GM18505 (cell line): ENCODE measurements at regions not wholly inside any gene's neighbourhood (a gene's known extent, or its start where the extent isn't known, plus 50 kb on each side); places are given as distances from the start of the nearest gene placed in this dataset.
"Not testable (repeated sequence)": the region's sequence is repeated elsewhere in the genome, so short reads cannot be mapped to it uniquely, and the experiment has no call there.

Experiments
- ATAC-seq: cut with Tn5 transposase; IDR thresholded peaks from one replicate; pipeline ENCODE4 v1.9.1; 2021; ENCODE audit not compliant: unreplicated experiment
- POLR2A ChIP-seq: IDR thresholded peaks from 4 replicates; pipeline ENCODE4 v1.6.1; 2011; ENCODE audit warnings: borderline replicate concordance; ENCODE audit not compliant: insufficient read depth, insufficient read length; ENCODE audit errors: extremely low read depth

DNA sequence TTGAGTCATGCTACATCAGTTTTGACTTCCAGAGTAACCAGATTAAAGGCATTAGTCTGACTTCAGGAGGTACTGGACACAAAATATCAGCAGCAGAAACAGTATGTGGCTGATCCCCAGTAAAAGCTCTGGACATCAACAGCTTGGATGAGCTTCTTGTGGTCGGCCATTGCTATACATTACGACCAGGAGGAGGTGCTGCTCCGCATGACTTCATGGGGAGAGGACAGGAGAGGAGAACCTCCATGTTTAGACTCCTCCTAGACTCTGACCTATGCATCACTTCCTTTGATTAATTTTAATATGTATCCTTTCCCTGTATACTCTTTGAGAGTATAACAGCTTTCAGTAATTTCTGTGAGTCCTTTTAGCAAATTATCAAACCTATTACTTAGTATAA is 285.6 kb upstream of the ARHGEF26 start:
- no peak for ATAC-seq

DNA sequence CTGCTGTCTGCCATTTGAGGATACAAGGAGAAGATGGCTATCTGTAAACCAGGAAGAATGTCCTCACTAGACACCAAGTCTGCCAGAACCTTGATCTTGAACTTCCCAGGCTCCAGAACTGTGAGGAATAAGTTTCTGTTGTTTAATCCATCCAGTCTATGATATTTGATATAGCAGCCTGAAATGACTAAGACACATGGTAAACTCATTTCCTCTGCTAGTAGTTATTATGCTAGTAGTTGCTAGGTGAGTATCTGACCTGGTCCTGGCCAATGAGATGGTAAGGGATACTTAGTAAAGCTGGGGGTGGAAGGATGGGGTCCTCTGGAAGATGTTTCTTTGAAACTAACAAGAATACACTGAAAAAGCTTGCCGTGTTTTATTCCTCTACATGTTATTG is 280.7 kb upstream of the ARHGEF26 start:
- ATAC-seq: no peak
- TF ChIP-seq POLR2A: no peak

More for the DNA sequence above, 285.6 kb upstream of the ARHGEF26 start:
- TF ChIP-seq POLR2A: no peak

DNA sequence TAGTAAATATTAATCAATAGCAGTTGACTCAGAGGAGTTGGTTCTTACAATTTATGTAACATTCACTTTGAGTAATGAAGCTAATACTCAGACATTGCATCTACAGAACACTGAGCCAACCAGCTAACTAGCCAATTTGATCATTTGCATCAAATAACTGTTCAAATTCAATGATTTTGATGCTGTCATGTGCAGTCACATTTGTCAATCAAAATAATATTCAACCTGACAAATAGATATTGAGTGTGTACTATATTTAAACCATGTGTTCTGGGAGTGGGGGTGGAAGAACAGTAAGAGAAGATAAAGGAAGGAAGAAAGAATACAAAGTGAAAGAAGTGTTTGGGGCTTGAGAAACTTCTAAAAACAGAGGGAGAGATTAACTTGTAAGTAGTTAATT is 277.2 kb upstream of the ARHGEF26 start:
- no peak for ATAC-seq

DNA sequence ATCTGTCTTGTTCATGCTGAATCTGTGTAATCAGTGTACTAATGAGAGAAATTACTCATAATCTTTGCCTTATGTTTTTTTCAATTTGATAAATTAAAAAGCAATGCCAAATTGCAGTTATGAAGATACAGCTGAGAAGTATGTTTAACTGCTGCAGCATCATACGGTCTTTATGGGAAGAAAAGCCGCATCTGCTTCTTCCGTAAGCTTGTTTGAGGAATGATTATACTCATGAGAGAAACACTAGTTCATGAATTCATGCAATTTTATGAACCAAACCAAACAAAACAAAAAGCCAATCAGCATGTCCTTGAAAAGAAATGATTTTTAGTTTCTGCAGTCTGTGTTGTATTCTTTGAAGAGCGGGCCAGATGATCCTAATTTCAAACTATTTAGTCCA is 275.9 kb upstream of the ARHGEF26 start:
- no peak for TF ChIP-seq POLR2A
- ATAC-seq: no peak

More for the DNA sequence above, 277.2 kb upstream of the ARHGEF26 start:
- TF ChIP-seq POLR2A: no peak

DNA sequence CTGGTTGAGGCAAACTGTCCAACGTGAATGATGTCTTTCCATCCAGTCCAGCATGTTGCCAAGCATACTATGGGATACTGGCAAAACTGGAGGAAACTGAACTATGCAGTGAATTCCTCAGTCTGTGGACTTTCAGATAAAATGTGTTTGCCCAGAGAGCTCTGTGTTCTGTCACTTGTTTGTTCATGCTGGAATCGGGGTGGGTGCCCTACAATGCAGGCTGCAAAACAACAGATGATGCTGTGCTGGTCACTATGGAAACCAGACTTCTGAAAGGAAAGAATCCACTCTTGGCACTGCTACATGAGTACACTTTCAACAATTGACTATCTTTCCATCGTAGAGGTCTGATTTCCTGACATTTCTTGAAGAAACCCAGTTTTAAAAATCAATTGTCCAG is 272.5 kb upstream of the ARHGEF26 start:
- TF ChIP-seq POLR2A: no peak
- ATAC-seq: no peak

DNA sequence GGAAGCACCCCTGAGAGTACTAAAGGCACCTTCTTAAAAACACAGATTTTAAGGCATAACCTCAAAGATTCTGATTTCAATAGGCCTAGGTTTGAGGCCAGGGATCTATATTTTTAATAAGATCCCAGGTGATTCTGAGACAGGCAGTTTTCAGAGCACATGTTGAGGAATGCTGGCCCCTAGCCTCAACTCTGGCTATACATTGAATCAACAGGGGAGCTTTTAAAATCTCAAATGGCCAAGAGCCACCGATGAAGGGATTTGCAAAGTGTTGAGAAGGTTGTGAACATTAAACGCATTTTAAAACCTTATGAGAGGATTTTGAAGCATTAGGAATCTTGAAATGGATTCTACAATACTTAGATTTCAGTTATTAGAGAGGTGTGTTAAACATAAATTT is 268.8 kb upstream of the ARHGEF26 start:
- TF ChIP-seq POLR2A: no peak
- no peak for ATAC-seq

DNA sequence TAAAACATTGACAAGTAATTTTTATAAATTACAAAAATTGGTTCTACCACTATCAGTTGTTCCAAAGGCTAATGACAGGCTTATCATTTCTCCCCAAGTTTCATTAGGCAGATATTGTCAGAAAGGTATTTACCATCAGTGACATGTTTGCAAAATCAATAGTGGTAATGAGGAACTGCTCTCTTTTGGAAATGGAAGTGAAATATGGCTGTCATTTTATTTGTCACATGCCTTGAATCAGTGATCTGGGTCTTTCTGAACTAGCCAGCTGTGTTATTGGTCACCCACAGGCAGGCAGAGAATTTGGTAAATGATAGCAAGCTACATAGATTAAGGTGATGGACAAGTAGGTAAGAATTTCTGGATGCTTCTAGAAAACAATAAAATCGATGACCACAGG is 268.0 kb upstream of the ARHGEF26 start:
- no peak for ATAC-seq
- no peak for TF ChIP-seq POLR2A

DNA sequence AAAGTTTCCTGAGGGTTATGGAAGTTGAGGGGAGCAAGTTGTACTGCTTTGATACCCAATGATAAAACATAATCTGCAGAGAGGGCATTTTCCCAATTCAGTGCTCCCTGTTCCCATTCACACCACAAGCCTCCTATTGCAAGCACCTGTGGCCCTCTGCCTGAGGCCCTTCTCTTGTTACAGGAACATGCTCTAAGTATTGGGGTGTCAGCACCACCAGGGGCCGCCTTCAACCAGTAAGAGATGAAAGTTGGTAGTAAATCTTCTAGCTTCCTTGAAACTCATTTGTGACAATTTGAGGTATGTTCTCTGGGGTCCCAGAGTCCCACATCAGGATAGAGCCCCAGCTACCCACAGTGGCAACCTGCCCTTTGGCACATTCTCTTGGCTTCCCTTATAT is 265.4 kb upstream of the ARHGEF26 start:
- peak; percentile 54 for ATAC-seq
- TF ChIP-seq POLR2A: no peak

DNA sequence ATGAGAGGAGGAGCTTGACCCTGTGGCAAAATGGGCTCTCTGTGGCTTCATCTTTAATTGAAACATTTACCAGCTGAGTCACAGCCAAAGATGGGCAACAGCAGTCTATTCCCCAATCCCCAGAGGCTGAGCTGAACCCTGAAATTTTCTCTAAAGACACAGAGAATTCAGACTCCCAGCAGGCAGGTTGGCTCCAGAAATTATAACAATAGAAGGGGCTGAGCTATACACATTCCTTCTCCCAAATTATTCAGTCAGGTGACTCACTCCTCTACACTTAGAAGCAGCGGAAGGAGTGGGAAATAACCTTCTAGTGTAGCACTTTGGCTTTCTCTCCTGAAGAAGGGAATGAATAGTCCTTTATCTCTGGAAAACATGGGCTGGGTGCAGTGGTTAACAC is 264.3 kb upstream of the ARHGEF26 start:
- no peak for ATAC-seq
- no peak for TF ChIP-seq POLR2A

DNA sequence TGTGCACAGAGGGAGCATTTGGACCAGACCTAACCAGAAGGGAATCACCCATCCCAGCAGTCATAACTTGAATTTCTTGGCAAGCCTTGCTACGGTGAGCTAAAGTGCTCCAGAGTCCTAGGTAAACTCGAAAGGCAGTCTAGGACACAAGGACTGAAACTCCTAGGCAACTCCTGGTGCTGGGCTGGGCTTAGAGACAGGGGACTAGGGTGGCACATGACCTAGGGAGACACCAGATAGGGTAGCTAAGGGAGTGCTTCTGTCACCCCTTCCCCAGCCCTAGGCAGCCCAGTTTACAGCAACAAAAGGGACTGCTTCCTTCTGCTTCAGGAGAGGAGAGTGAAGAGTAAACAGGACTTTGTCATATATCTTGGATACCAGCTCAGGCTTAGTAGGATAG is 256.4 kb upstream of the ARHGEF26 start:
- ATAC-seq: no peak
- no peak for TF ChIP-seq POLR2A

DNA sequence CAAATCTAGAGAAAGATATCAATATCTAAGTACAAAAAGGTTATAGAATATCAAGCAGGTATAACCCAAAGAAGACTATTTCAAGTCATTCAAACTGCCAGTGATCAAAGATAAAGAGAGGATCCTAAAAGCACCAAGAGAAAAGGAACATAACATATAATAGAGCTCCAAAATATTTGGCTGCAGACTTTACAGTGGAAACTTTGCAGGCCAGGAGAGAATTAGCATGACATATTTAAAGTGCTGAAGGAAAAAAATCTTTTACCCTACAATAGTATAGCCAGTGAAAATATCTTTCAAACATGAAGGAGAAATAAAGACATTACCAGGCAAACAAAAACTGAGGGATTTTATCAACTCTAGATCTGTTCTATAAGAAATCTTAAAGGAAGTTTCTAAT is 254.3 kb upstream of the ARHGEF26 start:
- no peak for ATAC-seq
- no peak for TF ChIP-seq POLR2A

DNA sequence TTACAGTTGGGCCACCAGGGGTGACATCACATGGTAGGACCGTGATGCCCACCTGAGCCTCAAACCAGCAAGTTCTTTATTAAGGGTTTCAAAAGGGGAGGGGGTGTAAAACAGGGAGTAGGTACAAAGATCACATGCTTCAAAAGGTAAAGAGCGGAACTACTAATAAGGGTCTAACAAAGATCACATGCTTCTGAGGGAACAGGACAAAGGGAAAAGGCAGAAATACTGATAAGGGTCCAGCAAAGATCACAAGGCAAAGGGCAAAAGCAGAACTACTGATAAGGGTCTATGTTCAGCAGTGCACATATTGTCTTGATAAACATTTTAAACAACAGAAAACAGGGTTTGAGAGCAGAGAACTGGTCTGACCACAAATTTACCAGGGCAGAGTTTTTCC is 246.8 kb upstream of the ARHGEF26 start:
- not testable (repeated sequence) for ATAC-seq

DNA sequence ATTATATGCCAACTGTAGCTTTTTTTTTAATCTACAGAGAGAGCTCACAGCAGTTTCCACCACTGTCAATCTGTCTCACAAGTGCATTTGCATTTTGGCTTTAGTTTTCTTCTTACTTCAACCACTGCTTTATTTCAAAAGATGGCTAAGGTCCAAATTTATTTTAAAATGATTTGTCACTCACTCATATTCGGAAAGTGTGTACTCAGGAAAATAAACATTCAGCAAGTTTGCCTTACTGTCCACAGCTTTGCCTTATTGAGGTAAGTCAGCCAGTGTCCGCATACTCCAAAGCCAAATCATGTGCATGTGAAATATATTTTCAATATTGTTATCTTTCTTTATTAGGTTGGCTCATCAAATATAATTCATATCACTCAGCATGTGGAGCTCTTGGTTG is 240.7 kb upstream of the ARHGEF26 start:
- no peak for ATAC-seq
- no peak for TF ChIP-seq POLR2A

DNA sequence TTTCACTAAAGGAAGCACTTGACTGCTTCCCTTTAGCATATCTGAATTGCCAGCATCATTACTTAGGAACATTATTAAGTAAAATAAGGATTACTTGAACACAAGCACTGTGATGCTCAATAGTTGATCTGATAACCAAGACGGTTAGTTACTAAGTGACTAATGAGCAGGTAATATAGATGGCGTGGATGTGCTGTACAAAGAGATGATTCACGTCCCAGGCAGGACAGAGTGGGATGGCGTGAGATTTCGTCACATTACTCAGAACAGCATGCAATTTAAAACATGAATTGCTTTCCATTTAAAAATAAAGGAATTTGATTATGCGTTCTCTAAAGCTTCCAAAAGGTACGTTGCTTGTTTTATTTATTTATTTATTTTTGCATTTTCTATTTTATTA is 240.0 kb upstream of the ARHGEF26 start:
- TF ChIP-seq POLR2A: no peak

DNA sequence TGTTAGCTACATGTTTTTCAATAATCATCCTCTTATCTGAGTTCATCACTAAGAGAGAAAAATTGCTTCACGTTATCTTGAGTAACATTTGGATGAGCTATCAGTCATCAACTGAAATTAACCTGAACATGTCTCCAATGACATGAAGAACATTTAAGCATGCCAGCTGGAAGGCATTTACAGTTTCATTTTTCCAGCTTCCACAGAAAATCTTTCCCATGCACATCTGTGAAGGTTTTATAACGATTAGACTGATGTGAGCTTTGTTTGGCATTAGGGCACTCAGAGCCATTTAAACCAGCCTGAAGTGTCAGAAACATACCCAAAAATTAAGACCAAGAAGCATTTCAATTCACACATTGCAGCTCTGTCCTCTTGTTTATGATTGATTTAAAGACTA is 235.8 kb upstream of the ARHGEF26 start:
- TF ChIP-seq POLR2A: no peak
- ATAC-seq: no peak

More for the DNA sequence above, 240.0 kb upstream of the ARHGEF26 start:
- no peak for ATAC-seq

DNA sequence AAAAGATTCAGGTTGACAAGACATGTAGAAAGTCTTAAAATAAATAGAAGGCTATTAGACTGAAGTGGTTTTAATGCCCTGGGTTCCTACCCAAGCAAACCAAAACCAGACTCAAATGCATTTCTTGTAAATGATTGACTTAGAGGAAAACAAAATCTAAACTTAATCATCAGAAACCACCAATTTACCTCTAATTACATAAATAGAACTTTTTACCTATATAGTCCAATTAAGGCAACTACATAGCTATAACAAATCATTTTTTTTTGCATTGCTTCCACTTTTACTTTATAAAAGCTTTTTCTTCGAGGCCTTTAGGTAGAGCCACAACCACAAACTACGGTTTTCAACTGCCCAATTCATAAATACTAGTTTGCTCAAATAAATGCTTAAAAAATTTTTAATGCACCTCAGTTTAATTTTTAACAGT is 231.3 kb upstream of the ARHGEF26 start:
- ATAC-seq: no peak

DNA sequence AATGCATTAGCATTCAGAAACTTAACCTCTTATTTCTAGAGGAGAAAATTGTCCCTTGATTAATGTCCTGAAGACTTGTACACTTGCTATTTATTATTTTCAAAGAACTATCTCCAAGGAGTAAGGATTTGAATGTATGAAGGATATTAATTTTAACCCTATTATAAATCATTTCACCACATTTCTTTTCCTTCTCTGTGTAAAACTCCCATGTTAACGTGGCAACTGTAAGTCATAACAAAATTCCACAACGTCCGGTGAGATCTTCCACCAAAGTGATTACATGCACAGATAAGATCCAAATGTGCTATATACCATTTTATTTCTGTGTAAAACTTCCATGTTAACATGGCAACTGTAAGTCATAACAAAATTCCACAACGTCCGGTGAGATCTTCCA is 229.1 kb upstream of the ARHGEF26 start:
- no peak for TF ChIP-seq POLR2A
- no peak for ATAC-seq

More for the DNA sequence above, 231.3 kb upstream of the ARHGEF26 start:
- TF ChIP-seq POLR2A: no peak

DNA sequence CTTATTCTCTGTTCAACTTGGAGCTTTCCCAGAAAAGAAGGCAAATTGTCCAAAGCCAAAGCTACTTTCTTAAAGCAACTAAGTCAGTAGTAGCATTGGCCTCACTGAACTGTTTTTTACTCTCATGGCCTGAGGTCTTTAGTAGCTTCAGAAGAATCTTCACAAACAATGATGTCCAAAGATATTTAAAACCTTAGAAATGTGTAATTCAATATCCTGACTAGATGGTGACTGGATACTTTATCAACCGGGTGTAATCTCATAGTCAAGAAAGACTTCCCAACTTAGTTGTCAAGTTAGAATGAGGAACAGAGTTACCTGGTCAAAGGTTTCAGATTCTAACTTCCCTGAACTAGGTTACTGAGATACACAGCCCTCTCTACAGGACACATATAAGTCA is 226.3 kb upstream of the ARHGEF26 start:
- ATAC-seq: no peak
- no peak for TF ChIP-seq POLR2A
